ENCODE measurements at regions not wholly inside any gene's neighbourhood (a gene's known extent, or its start where the extent isn't known, plus 50 kb on each side); places are given as distances from the start of the nearest gene placed in this dataset.
"Not testable (repeated sequence)": the region's sequence is repeated elsewhere in the genome, so short reads cannot be mapped to it uniquely, and the experiment has no call there.

DNA sequence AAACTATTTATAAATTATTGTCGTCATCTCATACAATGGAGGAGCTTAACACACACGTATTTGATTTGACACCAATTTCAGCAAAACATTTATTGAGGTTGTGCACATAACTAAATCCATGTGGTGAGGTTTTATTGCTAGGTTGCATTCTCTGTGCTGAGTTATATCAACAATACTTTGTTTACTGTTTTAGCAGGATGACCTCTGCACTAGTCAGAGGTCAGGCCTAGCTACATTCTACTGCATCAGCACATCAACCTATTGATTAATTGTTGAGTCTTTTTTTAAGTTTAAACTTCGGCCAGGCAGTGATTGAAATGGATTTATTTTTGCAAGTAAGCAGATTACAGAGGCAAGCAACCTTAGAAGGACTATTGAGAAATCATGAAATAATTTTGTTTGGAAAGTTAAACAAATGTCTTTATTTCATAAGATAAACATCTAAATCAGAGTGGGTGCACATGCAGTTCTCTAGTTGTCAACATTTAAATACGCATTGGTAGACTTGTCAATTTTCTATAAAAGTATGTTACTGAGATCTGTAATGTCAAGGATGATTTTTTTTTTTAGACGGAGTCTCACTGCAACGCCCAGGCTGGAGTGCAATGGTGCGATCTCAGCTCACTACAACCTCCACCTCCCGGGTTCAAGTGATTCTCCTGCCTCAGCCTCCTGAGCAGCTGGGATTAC, 75.2 kb upstream of the CD28 start:
- DNase-seq: no peak

DNA sequence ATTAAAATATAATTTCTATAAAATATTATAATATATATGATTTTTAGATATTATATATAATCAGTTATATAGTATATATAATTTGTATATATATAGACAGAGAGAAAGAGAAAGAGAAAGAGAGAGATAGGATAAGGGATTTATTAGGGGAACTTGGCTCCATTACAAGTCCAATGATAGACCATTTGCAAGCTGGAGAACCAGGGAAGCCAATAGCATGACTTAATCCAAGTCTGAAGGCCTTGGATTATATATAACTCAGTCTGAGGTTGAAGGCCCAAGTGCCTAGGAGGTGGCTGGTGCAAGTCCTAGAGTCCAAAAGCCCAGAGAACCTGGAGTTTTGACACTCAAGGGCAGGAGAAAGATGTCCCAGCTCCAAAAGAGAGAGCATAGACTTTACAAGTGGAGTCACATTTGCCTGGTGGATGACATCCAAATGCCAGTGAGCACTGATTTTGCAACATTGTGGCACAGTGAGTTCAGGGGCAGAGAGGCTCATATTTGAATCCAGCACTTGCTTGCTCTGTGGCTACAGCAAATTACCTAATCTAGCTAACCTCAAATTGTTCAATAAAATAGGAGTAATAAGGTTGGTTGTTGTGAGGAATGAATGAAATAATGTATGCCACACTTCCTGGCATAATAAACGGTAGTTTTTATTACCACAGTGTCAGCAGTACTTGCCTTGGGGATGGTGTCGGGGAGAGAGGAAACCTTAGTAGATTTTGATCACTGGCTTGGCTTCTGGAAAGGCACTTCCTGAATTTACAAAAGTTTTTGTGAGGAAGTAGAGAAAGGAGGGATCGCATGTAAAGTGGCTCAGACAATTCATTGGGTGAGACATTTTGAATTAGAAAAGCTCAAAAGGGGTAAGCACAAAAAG, 69.6 kb upstream of the CD28 start:
- DNase-seq: no peak

DNA sequence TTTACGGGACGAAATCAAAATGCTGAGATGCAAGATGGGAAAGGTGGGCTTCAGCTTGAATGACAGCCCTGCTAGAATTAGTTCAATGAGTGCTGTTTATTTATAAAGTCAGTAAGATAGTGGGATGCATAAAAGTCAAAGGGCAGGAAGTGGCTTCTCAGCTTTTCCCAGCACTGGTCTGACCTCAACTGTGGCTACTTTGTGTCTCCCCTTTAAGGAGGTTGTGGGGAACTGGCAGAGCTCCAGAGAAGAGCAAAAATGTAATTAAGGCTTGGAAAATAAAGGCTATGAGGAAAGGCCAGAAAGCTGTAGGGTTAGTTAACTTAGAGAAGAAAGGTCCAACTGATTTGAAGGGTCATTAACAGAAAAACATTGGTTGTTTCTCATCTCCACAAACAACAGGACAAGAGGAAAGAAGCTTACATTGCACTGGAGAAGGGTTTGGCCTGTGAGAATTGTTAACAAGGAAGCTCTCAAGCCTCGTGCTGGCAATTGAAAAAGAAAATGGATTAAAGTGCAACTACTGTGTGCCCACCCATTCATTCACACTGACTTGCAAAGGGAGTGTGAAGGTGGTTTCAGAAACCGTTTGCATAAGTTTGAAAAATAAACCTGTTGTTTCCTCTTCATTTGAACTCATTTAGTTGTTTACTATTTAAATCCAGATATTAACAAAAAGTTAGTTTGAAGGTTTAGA, 68.8 kb upstream of the CD28 start:
- no peak for DNase-seq

DNA sequence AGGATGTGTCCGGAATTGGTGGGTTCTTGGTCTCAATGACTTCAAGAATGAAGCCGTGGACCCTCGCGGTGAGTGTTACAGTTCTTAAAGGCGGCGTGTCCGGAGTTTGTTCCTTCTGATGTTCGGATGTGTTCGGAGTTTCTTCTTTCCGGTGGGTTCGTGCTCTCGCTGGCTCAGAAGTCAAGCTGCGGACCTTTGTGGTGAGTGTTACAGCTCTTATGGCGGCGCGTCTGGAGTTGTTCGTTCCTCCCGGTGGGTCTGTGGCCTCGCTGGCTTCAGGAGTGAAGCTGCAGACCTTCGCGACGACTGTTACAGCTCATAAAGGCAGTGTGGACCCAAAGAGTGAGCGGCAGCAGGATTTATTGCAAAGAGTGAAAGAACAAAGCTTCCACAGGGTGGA, 64.6 kb upstream of the CD28 start:
- not testable (repeated sequence) for DNase-seq

DNA sequence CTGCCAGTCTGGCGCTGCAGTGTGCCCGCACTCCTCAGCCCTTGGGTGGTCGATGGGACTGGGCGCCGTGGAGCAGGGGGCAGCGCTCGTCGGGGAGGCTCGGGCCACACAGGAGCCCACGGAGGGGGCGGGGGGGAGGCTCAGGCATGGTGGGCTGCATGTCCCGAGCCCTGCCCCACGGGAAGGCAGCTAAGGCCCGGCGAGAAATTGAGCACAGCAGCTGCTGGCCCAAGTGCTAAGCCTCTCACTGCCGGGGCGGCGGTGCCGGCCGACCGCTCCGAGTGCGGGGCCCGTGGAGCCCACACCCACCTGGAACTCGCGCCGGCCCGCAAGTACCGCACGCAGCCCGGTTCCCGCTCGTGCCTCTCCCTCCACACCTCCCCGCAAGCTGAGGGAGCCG, 63.6 kb upstream of the CD28 start:
- not testable (repeated sequence) for DNase-seq

DNA sequence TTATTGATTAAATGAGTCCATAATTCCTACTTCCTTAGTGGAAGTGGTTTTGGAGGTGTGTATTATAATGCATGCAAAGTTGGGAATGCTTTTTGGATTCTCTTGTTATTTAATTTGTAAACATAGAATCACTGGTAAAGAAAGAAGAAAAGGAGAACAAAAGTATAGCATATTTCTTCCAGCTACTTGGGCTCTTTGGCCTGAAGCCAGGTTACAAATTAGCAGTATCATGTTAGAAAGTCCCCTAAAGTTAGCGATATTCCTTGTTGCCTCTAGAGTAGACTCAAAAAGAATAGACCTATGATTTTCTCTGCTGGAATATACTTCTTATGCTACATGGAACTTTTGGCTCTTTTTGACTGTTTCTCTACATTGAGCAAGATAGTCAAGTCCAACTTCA, 60.6 kb upstream of the CD28 start:
- DNase-seq: no peak

DNA sequence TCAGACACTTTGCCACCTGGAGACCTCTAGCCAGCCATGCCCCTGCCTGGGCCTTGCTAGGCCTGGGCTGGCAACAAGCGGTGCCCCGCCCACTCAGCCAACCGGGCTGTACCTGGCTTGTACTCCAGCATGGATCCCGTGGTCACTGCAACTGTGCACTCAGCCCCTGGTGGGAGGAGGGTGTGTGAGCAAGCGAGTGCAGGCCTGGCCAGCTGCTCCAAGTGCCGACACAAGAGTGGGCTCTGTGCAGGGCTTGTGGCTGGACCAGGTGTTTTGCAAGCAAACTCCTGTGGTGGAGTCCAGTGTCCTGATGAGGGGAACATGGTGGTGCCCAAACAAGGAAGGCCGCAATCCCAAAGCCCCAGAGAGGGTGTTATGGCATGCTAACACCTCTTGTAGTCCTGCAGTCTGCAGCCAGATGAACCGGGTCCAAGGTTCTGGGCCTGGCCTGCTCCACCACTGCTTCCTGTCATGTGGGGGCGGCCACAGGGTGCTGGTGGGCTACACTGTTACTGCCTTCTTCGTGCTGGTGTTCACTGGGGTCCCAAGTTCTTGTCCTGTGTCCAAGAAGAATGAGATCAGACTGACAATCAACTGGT, 60.1 kb upstream of the CD28 start:
- no peak for DNase-seq

DNA sequence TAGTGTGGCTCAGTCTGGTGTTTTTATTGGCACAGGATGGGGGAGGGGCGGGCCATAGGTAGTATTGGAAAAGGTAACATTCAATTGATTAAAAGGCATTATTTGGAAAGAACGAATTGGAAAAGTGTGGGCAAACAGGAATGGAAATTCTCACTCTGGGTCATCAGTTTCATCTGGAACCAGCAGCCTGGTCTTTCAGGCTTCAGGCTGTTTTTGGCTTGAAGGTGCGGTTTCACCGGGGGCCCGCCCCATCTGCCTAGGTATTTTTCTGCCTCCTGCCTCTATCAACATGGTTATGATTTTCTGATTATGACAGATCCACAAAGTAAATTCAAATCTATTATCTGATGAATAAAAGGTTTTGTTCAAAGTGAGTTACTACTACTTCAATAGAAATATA, 59.5 kb upstream of the CD28 start:
- no peak for DNase-seq

DNA sequence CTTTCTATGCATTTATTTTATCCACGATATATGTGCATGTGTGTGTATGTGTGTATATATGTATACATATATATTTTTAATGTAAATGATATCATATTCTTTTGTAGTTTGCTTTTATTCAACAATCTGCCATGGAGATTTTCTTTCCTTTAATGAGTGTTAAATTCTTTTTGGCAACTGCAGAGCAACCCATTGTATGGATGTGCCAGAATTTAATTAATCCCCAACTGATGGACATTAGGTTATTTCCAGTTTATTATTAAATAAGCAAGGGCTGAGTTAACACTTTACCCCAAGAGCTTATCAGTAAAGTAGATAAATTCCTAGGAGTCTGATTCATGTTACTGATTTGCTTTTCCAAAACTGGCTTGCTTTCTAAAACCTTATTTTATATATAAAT, 58.9 kb upstream of the CD28 start:
- DNase-seq: no peak

DNA sequence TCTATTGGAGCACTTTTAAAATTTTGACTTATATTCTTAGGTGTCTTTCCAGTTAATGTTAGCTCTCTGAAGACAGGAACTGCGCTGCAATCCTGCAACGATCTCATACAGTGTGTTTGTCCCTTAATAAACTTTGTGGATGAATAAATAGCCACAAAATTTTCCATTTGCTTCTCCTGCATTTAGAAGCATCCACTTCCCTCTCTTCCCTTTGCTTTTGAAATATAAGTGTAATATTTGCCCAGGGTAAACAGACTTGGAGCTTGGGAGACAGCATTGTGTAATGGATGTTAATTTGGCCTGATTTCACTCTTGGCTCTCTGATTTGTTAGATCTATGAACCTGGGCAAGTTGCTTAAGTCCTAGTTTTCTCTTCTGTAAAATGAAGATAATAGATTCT, 58.2 kb upstream of the CD28 start:
- DNase-seq: no peak

DNA sequence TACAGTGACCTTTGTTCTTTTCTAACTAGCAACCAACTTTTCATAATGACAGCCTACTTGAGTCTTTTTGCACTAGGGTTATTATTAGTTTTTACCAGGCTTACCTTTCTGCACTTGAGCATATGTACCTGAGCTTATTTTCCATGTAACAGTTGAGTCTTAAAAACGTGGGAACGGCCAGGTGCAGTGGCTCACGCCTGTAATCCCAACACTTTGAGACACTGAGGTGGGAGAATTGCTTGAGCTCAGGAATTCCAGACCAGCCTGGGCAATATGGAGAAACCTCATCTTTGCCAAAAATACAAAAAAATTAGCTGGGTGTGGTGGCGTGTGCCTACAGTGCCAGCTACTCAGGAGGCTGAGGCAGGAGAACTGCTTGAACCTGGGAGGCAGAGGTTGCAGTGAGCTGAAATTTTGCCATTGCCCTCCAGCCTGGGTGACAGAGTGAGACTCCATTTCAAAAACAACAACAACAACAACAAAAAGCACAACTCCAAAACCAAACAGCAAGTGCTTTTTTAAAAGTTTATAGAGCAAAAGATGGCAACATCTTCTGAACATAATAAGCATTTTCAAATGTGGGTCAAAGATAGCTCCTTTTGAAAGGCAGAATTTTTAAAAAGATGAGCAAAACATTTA, 57.1 kb upstream of the CD28 start:
- DNase-seq: no peak

DNA sequence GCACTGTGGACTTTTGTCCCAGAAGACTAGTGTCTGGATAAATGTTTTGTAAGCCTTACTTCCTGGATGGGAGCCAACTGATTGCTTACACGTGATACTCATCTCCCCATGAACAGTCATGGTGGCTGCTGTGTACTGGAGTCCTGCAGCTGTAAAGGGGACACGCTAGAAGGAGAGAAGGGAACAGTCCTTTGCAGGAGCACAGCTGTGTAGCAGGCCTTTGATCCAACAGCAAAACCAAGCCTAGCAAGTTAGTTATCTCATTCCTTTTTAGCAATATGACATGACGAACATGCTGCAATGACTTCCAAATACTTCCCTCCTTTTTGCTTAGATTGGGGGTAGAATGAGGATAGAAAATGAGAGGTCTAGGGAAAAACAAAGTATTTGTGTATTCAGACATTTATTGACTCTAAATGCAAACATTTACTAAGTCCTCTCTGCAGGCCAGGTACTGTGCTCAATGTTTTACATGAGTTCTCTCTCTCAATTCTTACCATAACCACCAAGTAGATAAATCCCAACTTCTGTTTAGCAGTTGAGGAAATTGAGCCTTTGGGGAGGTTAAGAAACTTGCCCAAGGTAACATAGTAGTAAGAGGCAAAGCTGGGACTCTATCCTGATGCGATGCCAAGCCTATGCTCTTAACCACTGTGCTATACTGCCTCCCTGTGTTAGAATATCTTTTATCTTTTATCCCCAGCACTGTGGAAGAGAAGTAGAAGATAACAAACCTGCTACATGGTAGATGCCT, 55.4 kb upstream of the CD28 start:
- peak; percentile 54 for DNase-seq

DNA sequence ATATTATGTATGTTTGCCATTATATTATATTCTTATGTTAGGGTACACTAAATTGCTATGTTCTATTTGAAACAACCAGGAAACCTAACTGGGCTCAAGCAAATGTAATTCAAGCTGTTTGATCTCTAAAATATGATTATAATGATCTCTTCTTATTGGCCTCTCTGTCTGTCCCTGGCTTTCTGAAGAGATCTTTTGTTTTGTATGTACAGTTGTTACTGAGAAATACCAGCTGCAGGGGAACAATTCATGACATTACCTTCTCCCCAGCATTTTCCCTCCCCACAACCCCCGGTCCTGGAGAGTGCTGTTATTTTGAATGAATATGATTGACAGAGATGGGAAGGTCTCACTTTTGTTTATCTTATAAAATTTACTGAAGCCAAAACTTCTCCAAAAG, 54.8 kb upstream of the CD28 start:
- no peak for DNase-seq

DNA sequence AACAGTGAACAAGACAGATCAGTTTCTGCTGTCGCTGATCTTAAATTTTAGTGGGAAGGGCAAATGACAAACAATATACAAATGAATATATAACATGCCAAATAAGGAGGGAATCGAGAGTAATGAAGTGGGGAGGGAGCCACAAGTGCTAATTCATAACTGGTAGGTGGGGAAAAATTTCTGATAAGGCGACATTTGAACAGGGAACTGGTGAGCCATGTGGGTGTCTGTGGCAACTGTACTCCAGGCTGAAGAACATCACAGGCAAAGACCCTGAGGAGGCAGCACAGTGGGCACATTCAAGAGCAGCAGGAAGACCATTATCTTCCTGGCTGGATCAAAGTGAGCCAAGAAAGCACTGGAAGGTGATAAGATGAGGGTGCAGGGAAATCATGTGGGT, 51.6 kb upstream of the CD28 start:
- DNase-seq: no peak

DNA sequence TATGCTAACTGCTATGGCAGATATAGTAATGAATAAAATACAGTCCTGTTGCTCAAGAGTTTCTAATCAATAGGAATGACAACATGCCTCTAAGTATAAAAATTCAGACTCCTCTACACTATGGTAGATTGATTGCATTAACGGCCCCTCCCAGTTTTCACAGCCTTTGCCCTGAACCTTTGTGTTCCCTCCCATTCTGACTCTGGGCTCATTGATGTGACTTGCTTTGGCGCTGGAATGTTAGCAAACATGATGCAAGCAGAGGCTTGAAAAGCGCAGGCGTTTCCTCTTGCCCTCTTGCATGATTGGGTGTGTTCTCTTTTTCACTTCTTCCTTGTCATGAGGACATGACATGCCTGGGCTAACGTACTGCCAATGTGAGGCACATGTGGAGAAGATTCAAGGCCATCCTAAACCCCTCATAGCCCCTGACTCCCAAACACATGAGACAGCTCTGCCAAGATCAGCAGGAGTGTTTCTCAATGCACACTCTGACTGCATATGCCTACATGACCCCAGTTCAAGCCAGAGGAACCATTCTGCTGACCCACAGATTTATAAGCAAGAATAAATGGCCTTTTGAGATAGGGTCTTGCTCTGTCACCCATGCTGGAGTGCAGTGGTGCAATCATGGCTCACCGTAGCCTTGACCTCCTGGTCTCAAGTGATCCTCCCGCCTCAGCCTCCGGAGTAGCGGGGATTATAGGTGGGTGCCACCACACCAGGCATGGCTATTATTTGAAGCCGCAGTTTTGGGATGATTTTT, 49.7 kb upstream of the CD28 start:
- peak; percentile 57 for DNase-seq
